NCI-H460 (cell line): ENCODE measurements at regions not wholly inside any gene's neighbourhood (a gene's known extent, or its start where the extent isn't known, plus 50 kb on each side); places are given as distances from the start of the nearest gene placed in this dataset.
"Not testable (repeated sequence)": the region's sequence is repeated elsewhere in the genome, so short reads cannot be mapped to it uniquely, and the experiment has no call there.

ENCODE experiments used
- DNase-seq: peaks from one replicate; pipeline ENCODE4 v3.0.0-alpha.2; 2016; ENCODE audit warnings: low read depth; ENCODE audit errors: extremely low read depth

- DNase-seq, result no peak
Measured at GRCh38 chr1:213452501-213452900, 401.5 kb downstream of the RPS6KC1 start.

GRCh38 chr1:213457186-213457585 lies 406.1 kb downstream of the RPS6KC1 start:
- DNase-seq, result no peak

GRCh38 chr1:213457733-213458132 lies 406.7 kb downstream of the RPS6KC1 start:
- DNase-seq, result no peak

GRCh38 chr1:213462374-213462773 lies 411.3 kb downstream of the RPS6KC1 start:
- not testable (repeated sequence) for DNase-seq

GRCh38 chr1:213464786-213465460 lies 413.9 kb downstream of the RPS6KC1 start:
- no peak for DNase-seq

- no peak for DNase-seq
Measured at GRCh38 chr1:213466541-213466940, 415.5 kb downstream of the RPS6KC1 start.

- DNase-seq, result no peak
Measured at GRCh38 chr1:213474054-213474453, 423.0 kb downstream of the RPS6KC1 start.

GRCh38 chr1:213481395-213481794 lies 430.4 kb downstream of the RPS6KC1 start:
- no peak for DNase-seq

- DNase-seq, result no peak
Measured at GRCh38 chr1:213484333-213484732, 433.3 kb downstream of the RPS6KC1 start.

GRCh38 chr1:213484758-213485157 lies 433.7 kb downstream of the RPS6KC1 start:
- DNase-seq, result no peak

GRCh38 chr1:213486488-213486887 lies 435.4 kb downstream of the RPS6KC1 start:
- no peak for DNase-seq

GRCh38 chr1:213491468-213491867 lies 440.4 kb downstream of the RPS6KC1 start:
- DNase-seq, result no peak

- no peak for DNase-seq
Measured at GRCh38 chr1:213492161-213493041, 441.4 kb downstream of the RPS6KC1 start.

- DNase-seq, result no peak
Measured at GRCh38 chr1:213499444-213499843, 448.4 kb downstream of the RPS6KC1 start.

- DNase-seq, result no peak
Measured at GRCh38 chr1:213507472-213508223, 456.6 kb downstream of the RPS6KC1 start.

- DNase-seq, result no peak
Measured at GRCh38 chr1:213511173-213511572, 460.1 kb downstream of the RPS6KC1 start.

GRCh38 chr1:213512316-213512715 lies 461.3 kb downstream of the RPS6KC1 start:
- no peak for DNase-seq

GRCh38 chr1:213513006-213513405 lies 462.0 kb downstream of the RPS6KC1 start:
- DNase-seq, result no peak

- DNase-seq, result not testable (repeated sequence)
Measured at GRCh38 chr1:213514408-213515179, 463.6 kb downstream of the RPS6KC1 start.

- DNase-seq, result no peak
Measured at GRCh38 chr1:213519098-213519497, 468.1 kb downstream of the RPS6KC1 start.
